GM18907 (cell line): ENCODE measurements at regions not wholly inside any gene's neighbourhood (a gene's known extent, or its start where the extent isn't known, plus 50 kb on each side); places are given as distances from the start of the nearest gene placed in this dataset.

Experiments used
- ATAC-seq: cut with Tn5 transposase; IDR thresholded peaks from one replicate; pipeline ENCODE4 v1.9.1; 2021; ENCODE audit warnings: mild to moderate bottlenecking, moderate library complexity; ENCODE audit not compliant: unreplicated experiment

GRCh38 chr2:211132573-211132972, 576.2 kb downstream of the CPS1 start:
- no peak for ATAC-seq

- no peak for ATAC-seq
Measured at GRCh38 chr2:211133766-211134165, 577.4 kb downstream of the CPS1 start.

- ATAC-seq = no peak
Measured at GRCh38 chr2:211138551-211138950, 582.2 kb downstream of the CPS1 start.

GRCh38 chr2:211141646-211142045, 585.2 kb downstream of the CPS1 start:
- no peak for ATAC-seq

- ATAC-seq = no peak
Measured at GRCh38 chr2:211144078-211144477, 587.7 kb downstream of the CPS1 start.

- ATAC-seq = no peak
Measured at GRCh38 chr2:211144974-211145665, 588.7 kb downstream of the CPS1 start.

- ATAC-seq = no peak
Measured at GRCh38 chr2:211149731-211150130, 593.3 kb downstream of the CPS1 start.

GRCh38 chr2:211157211-211157610, 600.8 kb downstream of the CPS1 start:
- ATAC-seq = no peak

- ATAC-seq = peak; percentile 99
Measured at GRCh38 chr2:211157856-211158463, 601.6 kb downstream of the CPS1 start.

GRCh38 chr2:211159972-211160371, 603.6 kb downstream of the CPS1 start:
- no peak for ATAC-seq

GRCh38 chr2:211161236-211161635, 604.8 kb downstream of the CPS1 start:
- no peak for ATAC-seq

- ATAC-seq = no peak
Measured at GRCh38 chr2:211162911-211163310, 606.5 kb downstream of the CPS1 start.

GRCh38 chr2:211170843-211171242, 614.4 kb downstream of the CPS1 start:
- ATAC-seq = no peak

- ATAC-seq = no peak
Measured at GRCh38 chr2:211174021-211174420, 617.6 kb downstream of the CPS1 start.

GRCh38 chr2:211174631-211175030, 618.2 kb downstream of the CPS1 start:
- no peak for ATAC-seq

- ATAC-seq = no peak
Measured at GRCh38 chr2:211175956-211176355, 619.6 kb downstream of the CPS1 start.

GRCh38 chr2:211176514-211177141, 620.2 kb downstream of the CPS1 start:
- no peak for ATAC-seq

- ATAC-seq = no peak
Measured at GRCh38 chr2:211181626-211182025, 625.2 kb downstream of the CPS1 start.

- ATAC-seq = no peak
Measured at GRCh38 chr2:211187602-211188001, 631.2 kb downstream of the CPS1 start.

GRCh38 chr2:211203986-211204385, 647.6 kb downstream of the CPS1 start:
- ATAC-seq = no peak

- no peak for ATAC-seq
Measured at GRCh38 chr2:211204456-211204855, 648.1 kb downstream of the CPS1 start.

- ATAC-seq = no peak
Measured at GRCh38 chr2:211204902-211205301, 648.5 kb downstream of the CPS1 start.
